ENCODE measurements at regions not wholly inside any gene's neighbourhood (a gene's known extent, or its start where the extent isn't known, plus 50 kb on each side); places are given as distances from the start of the nearest gene placed in this dataset.

GRCh38 chr5:155522540-155522939 lies 509.0 kb downstream of the KIF4B start:
- H3K9ac ChIP-seq (ENCODE audit: low read depth, low read length): no peak overlapping the region
- no peak overlapping the region for H3K4me3 ChIP-seq (ENCODE audit: low read length)
- no peak overlapping the region for H3K27ac ChIP-seq (ENCODE audit: low read length)
- H3K4me1 ChIP-seq (ENCODE audit: insufficient read depth, low read length): no peaks in the 10 kb centered on the region
- no peaks in the 10 kb centered on the region for H3K27me3 ChIP-seq (ENCODE audit: insufficient read depth, low read length)
- H3K9me3 ChIP-seq (ENCODE audit: insufficient read depth, low read depth, low read length): no peaks in the 10 kb centered on the region
- no peaks in the 10 kb centered on the region for H3K36me3 ChIP-seq (ENCODE audit: insufficient read depth, low read depth, low read length)

DNA sequence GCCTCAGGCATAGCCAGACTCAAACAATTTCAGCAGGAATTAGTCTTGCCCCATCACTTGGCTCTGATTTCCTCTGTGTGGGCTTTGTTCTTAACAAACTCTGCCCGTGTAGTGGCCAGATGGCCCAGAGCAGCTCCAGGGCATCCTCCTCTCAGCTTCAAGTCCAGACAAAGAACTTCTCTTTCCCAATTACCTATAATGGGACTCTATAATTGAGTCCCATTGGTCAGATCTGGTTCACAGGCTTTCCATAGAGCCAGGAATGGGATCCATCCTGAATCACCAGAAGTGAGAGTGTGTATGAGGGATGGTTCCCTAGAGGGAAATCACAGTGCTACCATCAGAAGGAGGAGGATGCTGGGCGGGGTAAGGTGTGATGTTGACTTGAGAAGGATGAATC lies 515.8 kb downstream of the KIF4B start:
- no peaks in the 10 kb centered on the region for H3K9me3 ChIP-seq (ENCODE audit: insufficient read depth, low read depth, low read length)
- H3K4me1 ChIP-seq (ENCODE audit: insufficient read depth, low read length): peaks cover 8% of the 10 kb centered on the region; the same call in 1 of the 2 replicates
- no peaks in the 10 kb centered on the region for H3K27me3 ChIP-seq (ENCODE audit: insufficient read depth, low read length)
- H3K9ac ChIP-seq (ENCODE audit: low read depth, low read length): no peak overlapping the region
- H3K4me3 ChIP-seq (ENCODE audit: low read length): no peak overlapping the region
- H3K27ac ChIP-seq (ENCODE audit: low read length): no peak overlapping the region
- H3K36me3 ChIP-seq (ENCODE audit: insufficient read depth, low read depth, low read length): no peaks in the 10 kb centered on the region

- Histone ChIP-seq H3K9me3 (ENCODE audit: insufficient read depth, low read depth, low read length) (no peaks in the 10 kb centered on the region), H3K27me3 (ENCODE audit: insufficient read depth, low read length) (no peaks in the 10 kb centered on the region), H3K36me3 (ENCODE audit: insufficient read depth, low read depth, low read length) (no peaks in the 10 kb centered on the region), H3K4me1 (ENCODE audit: insufficient read depth, low read length) (peaks cover 8% of the 10 kb centered on the region; the same call in 1 of the 2 replicates), H3K9ac (ENCODE audit: low read depth, low read length) (no peak overlapping the region), H3K27ac (ENCODE audit: low read length) (no peak overlapping the region), H3K4me3 (ENCODE audit: low read length) (no peak overlapping the region)
These were observed 516.5 kb downstream of the KIF4B start for GRCh38 chr5:155530046-155530445.

GRCh38 chr5:155532621-155533311 lies 519.2 kb downstream of the KIF4B start:
- H3K27ac ChIP-seq (ENCODE audit: low read length): no peak overlapping the region
- H3K9ac ChIP-seq (ENCODE audit: low read depth, low read length): no peak overlapping the region
- H3K9me3 ChIP-seq (ENCODE audit: insufficient read depth, low read depth, low read length): no peaks in the 10 kb centered on the region
- H3K27me3 ChIP-seq (ENCODE audit: insufficient read depth, low read length): no peaks in the 10 kb centered on the region
- peaks cover 8% of the 10 kb centered on the region; the same call in 1 of the 2 replicates for H3K4me1 ChIP-seq (ENCODE audit: insufficient read depth, low read length)
- no peaks in the 10 kb centered on the region for H3K36me3 ChIP-seq (ENCODE audit: insufficient read depth, low read depth, low read length)
- H3K4me3 ChIP-seq (ENCODE audit: low read length): no peak overlapping the region

GRCh38 chr5:155540000-155540595 lies 526.5 kb downstream of the KIF4B start:
- Histone ChIP-seq H3K9me3 (ENCODE audit: insufficient read depth, low read depth, low read length) (no peaks in the 10 kb centered on the region), H3K36me3 (ENCODE audit: insufficient read depth, low read depth, low read length) (no peaks in the 10 kb centered on the region), H3K4me1 (ENCODE audit: insufficient read depth, low read length) (peaks cover 6% of the 10 kb centered on the region; the same call in 1 of the 2 replicates), H3K9ac (ENCODE audit: low read depth, low read length) (peak overlapping the region; percentile 29; the same call in 1 of the 2 replicates), H3K4me3 (ENCODE audit: low read length) (no peak overlapping the region; the same call in 1 of the 2 replicates), H3K27me3 (ENCODE audit: insufficient read depth, low read length) (no peaks in the 10 kb centered on the region), H3K27ac (ENCODE audit: low read length) (no peak overlapping the region)

DNA sequence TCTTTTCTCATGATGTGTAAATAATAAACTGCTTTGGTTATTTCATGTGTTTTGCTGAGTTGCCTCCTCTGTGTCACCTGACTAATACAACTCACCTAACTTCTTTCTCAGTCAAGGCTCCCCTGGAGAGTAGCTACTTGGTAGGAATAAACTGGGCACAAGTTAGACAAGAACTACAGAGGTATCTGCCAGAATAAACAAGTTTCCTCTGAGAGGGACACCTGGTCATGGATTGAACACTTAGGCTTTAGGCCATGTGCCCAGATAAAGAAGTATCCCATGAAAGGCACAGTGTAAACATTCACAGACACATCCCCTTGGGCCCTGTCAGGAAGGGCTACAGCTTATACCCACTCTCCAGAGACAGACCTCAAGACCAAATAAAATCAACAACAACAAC lies 532.5 kb downstream of the KIF4B start:
- Histone ChIP-seq H3K4me3 (ENCODE audit: low read length) (no peak overlapping the region), H3K4me1 (ENCODE audit: insufficient read depth, low read length) (no peaks in the 10 kb centered on the region; the same call in 1 of the 2 replicates), H3K9me3 (ENCODE audit: insufficient read depth, low read depth, low read length) (no peaks in the 10 kb centered on the region), H3K36me3 (ENCODE audit: insufficient read depth, low read depth, low read length) (no peaks in the 10 kb centered on the region), H3K27ac (ENCODE audit: low read length) (no peak overlapping the region), H3K9ac (ENCODE audit: low read depth, low read length) (no peak overlapping the region), H3K27me3 (ENCODE audit: insufficient read depth, low read length) (no peaks in the 10 kb centered on the region)

DNA sequence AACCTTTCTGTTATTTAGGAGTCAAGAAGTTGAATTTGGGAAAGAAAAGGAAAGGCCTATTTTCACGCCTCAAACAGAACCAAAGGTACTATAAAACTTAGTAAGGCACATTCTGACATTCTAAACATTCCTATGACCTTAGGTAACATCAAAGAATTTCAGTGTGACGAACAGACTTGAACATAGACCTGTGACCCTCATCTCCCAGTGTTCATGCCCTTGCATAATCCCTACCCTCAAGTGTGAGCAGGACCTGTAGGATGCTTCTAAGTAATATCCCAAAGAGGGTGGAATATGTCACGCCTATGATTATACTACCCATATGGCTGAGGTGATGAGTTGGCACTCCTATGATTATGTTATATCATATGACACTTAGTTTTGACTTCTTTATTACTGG lies 540.9 kb downstream of the KIF4B start:
- Histone ChIP-seq H3K9ac (ENCODE audit: low read depth, low read length) (no peak overlapping the region), H3K27me3 (ENCODE audit: insufficient read depth, low read length) (no peaks in the 10 kb centered on the region), H3K4me1 (ENCODE audit: insufficient read depth, low read length) (no peaks in the 10 kb centered on the region; the same call in 1 of the 2 replicates), H3K9me3 (ENCODE audit: insufficient read depth, low read depth, low read length) (no peaks in the 10 kb centered on the region), H3K4me3 (ENCODE audit: low read length) (no peak overlapping the region), H3K27ac (ENCODE audit: low read length) (no peak overlapping the region), H3K36me3 (ENCODE audit: insufficient read depth, low read depth, low read length) (no peaks in the 10 kb centered on the region)

DNA sequence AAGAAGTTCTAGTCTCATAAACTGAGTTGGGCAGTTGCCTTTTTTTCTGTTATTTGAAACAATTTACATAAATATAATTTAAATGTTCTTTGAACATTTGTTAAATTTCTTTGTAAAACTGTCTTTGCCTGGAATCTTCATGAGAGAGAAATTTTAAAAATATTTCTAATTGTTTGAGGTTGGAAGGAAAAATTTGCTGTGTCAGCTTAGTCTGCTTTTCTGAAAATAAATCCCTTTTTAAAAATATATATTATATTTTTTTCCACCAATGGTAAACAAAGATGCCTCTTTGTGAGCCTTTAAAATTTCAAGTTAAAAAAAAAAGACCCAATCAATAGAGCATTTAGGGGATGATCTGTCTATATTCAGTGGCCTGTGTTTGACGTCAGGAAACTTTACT lies 542.7 kb downstream of the KIF4B start:
- Histone ChIP-seq H3K9me3 (ENCODE audit: insufficient read depth, low read depth, low read length) (no peaks in the 10 kb centered on the region), H3K4me3 (ENCODE audit: low read length) (no peak overlapping the region), H3K9ac (ENCODE audit: low read depth, low read length) (no peak overlapping the region), H3K36me3 (ENCODE audit: insufficient read depth, low read depth, low read length) (no peaks in the 10 kb centered on the region), H3K27ac (ENCODE audit: low read length) (no peak overlapping the region), H3K4me1 (ENCODE audit: insufficient read depth, low read length) (no peaks in the 10 kb centered on the region; the same call in 1 of the 2 replicates), H3K27me3 (ENCODE audit: insufficient read depth, low read length) (no peaks in the 10 kb centered on the region)

GRCh38 chr5:155556700-155557099 lies 543.1 kb downstream of the KIF4B start:
- H3K9me3 ChIP-seq (ENCODE audit: insufficient read depth, low read depth, low read length): no peaks in the 10 kb centered on the region
- H3K4me1 ChIP-seq (ENCODE audit: insufficient read depth, low read length): no peaks in the 10 kb centered on the region; the same call in 1 of the 2 replicates
- no peak overlapping the region for H3K27ac ChIP-seq (ENCODE audit: low read length)
- no peak overlapping the region for H3K4me3 ChIP-seq (ENCODE audit: low read length)
- no peaks in the 10 kb centered on the region for H3K27me3 ChIP-seq (ENCODE audit: insufficient read depth, low read length)
- no peaks in the 10 kb centered on the region for H3K36me3 ChIP-seq (ENCODE audit: insufficient read depth, low read depth, low read length)
- no peak overlapping the region for H3K9ac ChIP-seq (ENCODE audit: low read depth, low read length)

GRCh38 chr5:155562158-155562557 lies 548.6 kb downstream of the KIF4B start:
- no peaks in the 10 kb centered on the region for H3K27me3 ChIP-seq (ENCODE audit: insufficient read depth, low read length)
- no peaks in the 10 kb centered on the region for H3K9me3 ChIP-seq (ENCODE audit: insufficient read depth, low read depth, low read length)

DNA sequence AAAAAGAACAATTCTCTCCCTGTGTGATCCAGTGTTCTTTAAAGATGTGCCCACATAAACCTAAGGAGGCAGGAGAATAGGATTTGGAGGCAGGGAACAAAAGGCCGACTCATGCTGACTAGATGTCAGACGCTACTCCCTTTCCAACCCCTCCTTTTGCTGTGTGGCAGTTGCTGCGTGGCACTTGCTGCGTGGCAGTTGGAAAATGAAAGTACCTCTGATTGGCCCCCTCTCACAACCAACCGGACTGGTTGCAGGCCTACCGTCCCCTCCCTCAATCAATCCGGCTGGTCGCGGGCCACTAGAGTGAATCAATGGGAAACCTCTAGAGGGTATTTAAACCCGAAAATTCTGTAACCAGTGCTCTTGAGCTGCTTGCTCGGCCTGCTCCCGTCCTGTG lies 551.0 kb downstream of the KIF4B start:
- H3K9ac ChIP-seq (ENCODE audit: low read depth, low read length): no peak overlapping the region
- H3K27ac ChIP-seq (ENCODE audit: low read length): no peak overlapping the region
- H3K27me3 ChIP-seq (ENCODE audit: insufficient read depth, low read length): no peaks in the 10 kb centered on the region
- H3K4me1 ChIP-seq (ENCODE audit: insufficient read depth, low read length): no peaks in the 10 kb centered on the region
- H3K36me3 ChIP-seq (ENCODE audit: insufficient read depth, low read depth, low read length): no peaks in the 10 kb centered on the region
- H3K9me3 ChIP-seq (ENCODE audit: insufficient read depth, low read depth, low read length): peaks cover 7% of the 10 kb centered on the region; the same call in 1 of the 2 replicates
- H3K4me3 ChIP-seq (ENCODE audit: low read length): no peak overlapping the region

More at GRCh38 chr5:155562158-155562557, 548.6 kb downstream of the KIF4B start:
- no peaks in the 10 kb centered on the region for H3K4me1 ChIP-seq (ENCODE audit: insufficient read depth, low read length)
- no peak overlapping the region for H3K9ac ChIP-seq (ENCODE audit: low read depth, low read length)
- H3K36me3 ChIP-seq (ENCODE audit: insufficient read depth, low read depth, low read length): no peaks in the 10 kb centered on the region
- no peak overlapping the region for H3K4me3 ChIP-seq (ENCODE audit: low read length)
- H3K27ac ChIP-seq (ENCODE audit: low read length): no peak overlapping the region

- no peak overlapping the region for H3K9ac ChIP-seq (ENCODE audit: low read depth, low read length)
- no peak overlapping the region for H3K4me3 ChIP-seq (ENCODE audit: low read length)
- H3K27ac ChIP-seq (ENCODE audit: low read length): no peak overlapping the region
- H3K9me3 ChIP-seq (ENCODE audit: insufficient read depth, low read depth, low read length): no peaks in the 10 kb centered on the region
- no peaks in the 10 kb centered on the region for H3K4me1 ChIP-seq (ENCODE audit: insufficient read depth, low read length)
- H3K27me3 ChIP-seq (ENCODE audit: insufficient read depth, low read length): no peaks in the 10 kb centered on the region
- no peaks in the 10 kb centered on the region for H3K36me3 ChIP-seq (ENCODE audit: insufficient read depth, low read depth, low read length)
These were observed 562.3 kb downstream of the KIF4B start for GRCh38 chr5:155575861-155576260.
